ENCODE measurements at regions not wholly inside any gene's neighbourhood (a gene's known extent, or its start where the extent isn't known, plus 50 kb on each side); places are given as distances from the start of the nearest gene placed in this dataset.

GRCh38 chr20:24782301-24782700 is 166.8 kb upstream of the CST7 start:
- no peak for TF ChIP-seq POLR2AphosphoS5 (IDR thresholded peaks at IDR 0.05)
- no peak for TF ChIP-seq POLR2A (IDR thresholded peaks at IDR 0.05)
- TF ChIP-seq CTCF (IDR thresholded peaks at IDR 0.05 in 8 of 11, conservative IDR thresholded peaks at IDR 0.05 in 3 of 11) = no peak
